ENCODE measurements at regions not wholly inside any gene's neighbourhood (a gene's known extent, or its start where the extent isn't known, plus 50 kb on each side); places are given as distances from the start of the nearest gene placed in this dataset.
"Not testable (repeated sequence)": the region's sequence is repeated elsewhere in the genome, so short reads cannot be mapped to it uniquely, and the experiment has no call there.

DNA sequence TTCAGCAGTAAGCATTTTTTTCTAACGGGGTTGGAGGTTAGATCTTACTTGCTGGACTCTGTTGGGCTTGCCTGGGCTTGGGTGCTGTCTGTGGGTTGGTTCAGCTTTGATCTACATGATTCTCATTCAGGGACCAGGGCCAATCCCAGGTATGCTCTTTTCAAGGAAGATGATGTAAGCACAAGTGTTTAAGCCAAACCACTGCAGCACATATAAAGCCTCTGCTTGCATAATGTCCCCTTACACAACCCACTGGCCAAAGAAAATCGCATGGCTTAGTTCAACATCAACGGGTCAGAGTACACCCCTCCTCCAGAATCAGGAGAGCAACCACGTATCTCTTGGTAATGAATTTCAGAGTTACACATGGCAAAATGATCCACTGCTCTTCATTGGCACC is 83.9 kb downstream of the DNAJB9 start:
- ATAC-seq (no peak), DNase-seq (no peak)
- intact Hi-C loops (cut with DNase I): no loop called here
- WGBS: 83% methylated on average over 4 of the region's 4 CpGs
- H3K27ac ChIP-seq (ENCODE audit: low read length): no peak overlapping the region
- H3K27me3 ChIP-seq (ENCODE audit: control insufficient read depth, insufficient read depth): no peaks in the 10 kb centered on the region
- no peaks in the 10 kb centered on the region for H3K4me1 ChIP-seq (ENCODE audit: control insufficient read depth, insufficient read depth, low read length)
- no peaks in the 10 kb centered on the region for H3K9me3 ChIP-seq (ENCODE audit: control insufficient read depth, low read length)
- H3K4me3 ChIP-seq (ENCODE audit: low read length): no peak overlapping the region

GRCh38 chr7:108657140-108657726 is 87.6 kb downstream of the DNAJB9 start:
- H3K27me3 ChIP-seq (ENCODE audit: control insufficient read depth, insufficient read depth); ATAC-seq; H3K4me1 ChIP-seq (ENCODE audit: control insufficient read depth, insufficient read depth, low read length); H3K4me3 ChIP-seq (ENCODE audit: low read length); intact Hi-C loops (cut with DNase I); H3K27ac ChIP-seq (ENCODE audit: low read length); H3K9me3 ChIP-seq (ENCODE audit: control insufficient read depth, low read length): not testable (repeated sequence)
- WGBS: 94% methylated on average over 37 of the region's 37 CpGs
- peak in 2 of 3 donors; percentile 17 to 27 for DNase-seq

GRCh38 chr7:108659261-108659660 is 89.6 kb downstream of the DNAJB9 start:
- H3K27me3 ChIP-seq (ENCODE audit: control insufficient read depth, insufficient read depth): no peaks in the 10 kb centered on the region
- DNase-seq (no peak), ATAC-seq (no peak)
- H3K4me3 ChIP-seq (ENCODE audit: low read length): no peak overlapping the region
- no peaks in the 10 kb centered on the region for H3K9me3 ChIP-seq (ENCODE audit: control insufficient read depth, low read length)
- intact Hi-C loops (cut with DNase I): no loop called here
- H3K4me1 ChIP-seq (ENCODE audit: control insufficient read depth, insufficient read depth, low read length): no peaks in the 10 kb centered on the region
- 40% methylated on average over 3 of the region's 3 CpGs for WGBS
- no peak overlapping the region for H3K27ac ChIP-seq (ENCODE audit: low read length)

DNA sequence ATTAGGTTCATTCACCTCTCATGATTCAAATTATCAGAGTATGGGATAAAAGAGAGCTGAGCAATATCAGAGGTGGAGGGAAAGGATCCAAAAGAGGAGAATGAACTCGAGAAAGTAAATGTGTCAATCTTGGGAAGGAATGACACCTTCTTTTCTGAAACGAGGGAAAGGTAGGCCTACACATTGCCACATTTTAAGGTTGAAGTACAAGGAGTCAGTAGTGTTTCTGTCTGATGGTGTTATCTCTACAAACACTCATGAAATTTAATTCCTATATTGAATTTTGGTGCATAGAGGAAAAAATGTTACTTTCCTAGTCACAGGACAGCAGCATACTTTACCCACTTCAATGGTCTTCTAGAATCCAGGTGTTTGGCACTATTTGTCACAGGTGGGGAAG is 90.2 kb downstream of the DNAJB9 start:
- no peaks in the 10 kb centered on the region for H3K4me1 ChIP-seq (ENCODE audit: control insufficient read depth, insufficient read depth, low read length)
- ATAC-seq: no peak
- H3K27ac ChIP-seq (ENCODE audit: low read length): no peak overlapping the region
- no peak for DNase-seq
- no peaks in the 10 kb centered on the region for H3K27me3 ChIP-seq (ENCODE audit: control insufficient read depth, insufficient read depth)
- intact Hi-C loops (cut with DNase I): no loop called here
- no peaks in the 10 kb centered on the region for H3K9me3 ChIP-seq (ENCODE audit: control insufficient read depth, low read length)
- H3K4me3 ChIP-seq (ENCODE audit: low read length): no peak overlapping the region
- 47% methylated on average over 2 of the region's 2 CpGs for WGBS

- H3K27me3 ChIP-seq (ENCODE audit: control insufficient read depth, insufficient read depth): no peaks in the 10 kb centered on the region
- no peaks in the 10 kb centered on the region for H3K4me1 ChIP-seq (ENCODE audit: control insufficient read depth, insufficient read depth, low read length)
- DNase-seq: no peak
- H3K4me3 ChIP-seq (ENCODE audit: low read length): no peak overlapping the region
- intact Hi-C loops (cut with DNase I): no loop called here
- no peak for ATAC-seq
- no peaks in the 10 kb centered on the region for H3K9me3 ChIP-seq (ENCODE audit: control insufficient read depth, low read length)
- H3K27ac ChIP-seq (ENCODE audit: low read length): no peak overlapping the region
- WGBS: 49% methylated on average over 3 of the region's 3 CpGs
Measured at GRCh38 chr7:108660465-108660864, 90.8 kb downstream of the DNAJB9 start.

GRCh38 chr7:108662783-108663362 is 93.2 kb downstream of the DNAJB9 start:
- intact Hi-C loops (cut with DNase I): no loop called here
- no peaks in the 10 kb centered on the region for H3K27me3 ChIP-seq (ENCODE audit: control insufficient read depth, insufficient read depth)
- 65% methylated on average over 4 of the region's 4 CpGs for WGBS
- ATAC-seq: no peak
- DNase-seq: no peak
- H3K27ac ChIP-seq (ENCODE audit: low read length): no peak overlapping the region
- no peaks in the 10 kb centered on the region for H3K4me1 ChIP-seq (ENCODE audit: control insufficient read depth, insufficient read depth, low read length)
- no peaks in the 10 kb centered on the region for H3K9me3 ChIP-seq (ENCODE audit: control insufficient read depth, low read length)
- no peak overlapping the region for H3K4me3 ChIP-seq (ENCODE audit: low read length)

DNA sequence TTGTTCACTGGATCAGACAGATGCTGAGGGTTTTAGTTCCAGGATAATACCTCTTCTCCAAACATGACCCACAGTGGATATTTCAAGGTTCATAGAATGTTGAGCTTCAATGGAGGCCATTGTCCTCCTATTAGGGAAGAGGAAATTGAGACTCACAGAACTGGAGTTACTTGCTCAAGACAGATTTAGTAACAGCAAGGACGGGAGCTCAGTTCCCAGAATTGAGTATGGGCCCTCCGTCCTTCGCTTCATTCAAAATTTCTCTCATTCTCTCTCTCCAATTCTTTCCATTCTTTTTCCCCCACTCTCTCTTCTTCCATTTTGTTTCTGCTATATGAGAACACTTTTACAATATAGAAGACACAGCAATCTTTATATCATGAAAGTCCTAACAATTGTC is 94.0 kb downstream of the DNAJB9 start:
- Histone ChIP-seq H3K4me1 (ENCODE audit: control insufficient read depth, insufficient read depth, low read length) (no peaks in the 10 kb centered on the region), H3K4me3 (ENCODE audit: low read length) (no peak overlapping the region), H3K9me3 (ENCODE audit: control insufficient read depth, low read length) (no peaks in the 10 kb centered on the region), H3K27me3 (ENCODE audit: control insufficient read depth, insufficient read depth) (no peaks in the 10 kb centered on the region), H3K27ac (ENCODE audit: low read length) (no peak overlapping the region)
- intact Hi-C loops (cut with DNase I): no loop called here
- no peak for ATAC-seq
- DNase-seq: no peak
- 89% methylated on average over 3 of the region's 3 CpGs for WGBS

DNA sequence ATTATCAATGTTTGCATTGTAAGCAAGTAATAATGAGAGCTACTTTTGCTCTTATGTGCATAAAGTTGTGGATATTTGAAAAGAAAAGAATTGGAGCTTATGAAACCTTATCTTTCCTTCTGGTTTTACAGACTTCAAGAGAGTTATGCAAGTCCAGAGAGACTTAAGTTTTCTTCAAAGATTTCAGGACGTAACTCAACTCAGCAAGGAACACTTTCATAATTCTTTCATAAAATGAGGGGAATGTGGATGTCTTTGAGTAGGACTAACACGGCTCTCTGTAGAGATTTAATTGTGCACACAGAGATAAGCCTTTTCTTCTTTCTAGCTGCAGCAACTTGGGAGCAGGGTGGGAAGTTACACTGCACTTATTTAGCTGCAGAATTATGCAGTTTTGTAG is 97.5 kb downstream of the DNAJB9 start:
- no peak for ATAC-seq
- H3K9me3 ChIP-seq (ENCODE audit: control insufficient read depth, low read length): no peaks in the 10 kb centered on the region

DNA sequence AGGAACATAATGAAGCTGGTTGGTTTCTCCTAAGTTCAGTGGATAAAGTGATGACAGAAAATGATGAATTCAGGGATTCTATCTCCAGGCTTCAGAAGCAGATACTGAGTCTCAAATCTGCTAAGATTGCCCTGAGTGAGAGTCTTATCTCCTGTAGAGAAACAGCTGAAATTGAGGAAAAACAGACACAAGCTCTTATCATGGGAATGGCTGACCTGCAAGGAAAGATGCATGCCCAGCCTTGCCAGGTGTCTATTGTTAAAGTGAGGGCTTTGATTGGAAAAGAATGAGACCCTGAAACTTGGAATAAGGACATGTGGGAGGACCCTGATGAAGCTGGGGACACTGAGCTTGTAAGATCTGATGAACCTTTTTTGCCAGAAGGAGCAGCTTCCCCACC is 100.3 kb downstream of the DNAJB9 start:
- H3K9me3 ChIP-seq (ENCODE audit: control insufficient read depth, low read length): no peaks in the 10 kb centered on the region
- no peak overlapping the region for H3K27ac ChIP-seq (ENCODE audit: low read length)
- no peak for DNase-seq
- intact Hi-C loops (cut with DNase I): no loop called here
- no peaks in the 10 kb centered on the region for H3K4me1 ChIP-seq (ENCODE audit: control insufficient read depth, insufficient read depth, low read length)
- no peak for ATAC-seq
- no peak overlapping the region for H3K4me3 ChIP-seq (ENCODE audit: low read length)
- H3K27me3 ChIP-seq (ENCODE audit: control insufficient read depth, insufficient read depth): no peaks in the 10 kb centered on the region

More for the DNA sequence above, 97.5 kb downstream of the DNAJB9 start:
- no peaks in the 10 kb centered on the region for H3K4me1 ChIP-seq (ENCODE audit: control insufficient read depth, insufficient read depth, low read length)
- H3K4me3 ChIP-seq (ENCODE audit: low read length): no peak overlapping the region
- intact Hi-C loops (cut with DNase I): no loop called here
- DNase-seq: no peak
- H3K27ac ChIP-seq (ENCODE audit: low read length): no peak overlapping the region
- H3K27me3 ChIP-seq (ENCODE audit: control insufficient read depth, insufficient read depth): no peaks in the 10 kb centered on the region
- 34% methylated on average over 2 of the region's 2 CpGs for WGBS

DNA sequence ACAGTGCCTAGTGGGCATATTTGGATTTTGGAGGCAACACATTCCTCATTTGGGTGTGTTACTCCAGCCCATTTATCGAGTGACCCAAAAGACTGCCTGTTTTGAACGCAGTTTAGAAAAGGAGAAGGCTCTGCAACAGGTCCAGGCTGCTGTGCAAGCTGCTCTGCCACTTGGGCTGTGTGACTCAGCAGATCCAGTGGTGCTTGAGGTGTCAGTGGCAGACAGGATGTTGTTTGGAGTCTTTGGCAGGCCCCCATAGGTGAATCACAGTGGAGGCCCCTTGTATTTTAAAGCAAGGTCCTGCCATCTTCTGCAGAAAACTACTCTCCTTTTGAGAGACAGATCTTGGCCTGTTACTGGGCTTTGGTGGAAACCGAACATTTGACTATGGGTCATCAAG is 104.0 kb downstream of the DNAJB9 start:
- H3K27me3 ChIP-seq (ENCODE audit: control insufficient read depth, insufficient read depth); ATAC-seq; H3K4me1 ChIP-seq (ENCODE audit: control insufficient read depth, insufficient read depth, low read length); H3K9me3 ChIP-seq (ENCODE audit: control insufficient read depth, low read length); H3K4me3 ChIP-seq (ENCODE audit: low read length); H3K27ac ChIP-seq (ENCODE audit: low read length); intact Hi-C loops (cut with DNase I): not testable (repeated sequence)
- peak in 1 of 3 donors; percentile 35 for DNase-seq
- WGBS: 73% methylated on average over 3 of the region's 3 CpGs

DNA sequence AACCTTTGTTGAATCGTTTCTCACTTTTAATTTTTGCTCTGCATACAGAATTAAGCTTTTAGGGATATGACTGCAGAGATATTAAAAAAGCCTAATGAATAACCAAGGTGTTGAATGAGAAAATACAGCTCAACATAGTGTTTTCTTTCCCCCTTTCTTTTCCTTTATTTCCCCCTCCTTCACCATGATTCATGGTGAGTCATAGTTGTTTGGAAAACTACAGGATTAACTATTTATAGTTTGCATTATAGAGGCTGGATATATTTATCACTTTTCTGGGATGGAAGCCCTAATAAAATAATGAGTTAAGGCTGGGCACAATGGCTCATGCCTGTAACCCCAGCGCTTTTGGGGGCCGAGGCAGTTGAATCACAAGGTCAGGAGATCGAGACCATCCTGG is 115.0 kb downstream of the DNAJB9 start:
- DNase-seq (no peak), ATAC-seq (no peak)
- H3K9me3 ChIP-seq (ENCODE audit: control insufficient read depth, low read length): no peaks in the 10 kb centered on the region
- no peak overlapping the region for H3K27ac ChIP-seq (ENCODE audit: low read length)
- no peaks in the 10 kb centered on the region for H3K4me1 ChIP-seq (ENCODE audit: control insufficient read depth, insufficient read depth, low read length)
- H3K27me3 ChIP-seq (ENCODE audit: control insufficient read depth, insufficient read depth): no peaks in the 10 kb centered on the region
- 73% methylated on average over 4 of the region's 4 CpGs for WGBS
- intact Hi-C loops (cut with DNase I): no loop called here
- H3K4me3 ChIP-seq (ENCODE audit: low read length): no peak overlapping the region

GRCh38 chr7:108686494-108686893 is 116.8 kb downstream of the DNAJB9 start:
- Histone ChIP-seq H3K27ac (ENCODE audit: low read length) (no peak overlapping the region), H3K27me3 (ENCODE audit: control insufficient read depth, insufficient read depth) (no peaks in the 10 kb centered on the region), H3K4me3 (ENCODE audit: low read length) (no peak overlapping the region), H3K9me3 (ENCODE audit: control insufficient read depth, low read length) (no peaks in the 10 kb centered on the region), H3K4me1 (ENCODE audit: control insufficient read depth, insufficient read depth, low read length) (no peaks in the 10 kb centered on the region)
- ATAC-seq: no peak
- intact Hi-C loops (cut with DNase I): no loop called here
- no peak for DNase-seq
- WGBS: 76% methylated on average over 1 of the region's 1 CpG
